H7 (cell line): ENCODE measurements at regions not wholly inside any gene's neighbourhood (a gene's known extent, or its start where the extent isn't known, plus 50 kb on each side); places are given as distances from the start of the nearest gene placed in this dataset.
"Not testable (repeated sequence)": the region's sequence is repeated elsewhere in the genome, so short reads cannot be mapped to it uniquely, and the experiment has no call there.

Experiments
- DNase-seq: peaks from one replicate; pipeline ENCODE4 v3.0.0; 2012
- H3K27me3 ChIP-seq: 2 replicates; pipeline ENCODE4 v1.6.0; 2011; ENCODE audit warnings: mild to moderate bottlenecking, low read length; ENCODE audit not compliant: control insufficient read depth, insufficient read depth
- H3K36me3 ChIP-seq: replicated peaks from 2 replicates; pipeline ENCODE4 v1.5.1; 2011; ENCODE audit warnings: low read length; ENCODE audit not compliant: control insufficient read depth, insufficient read depth
- H3K4me3 ChIP-seq: 2 replicates; pipeline ENCODE4 v1.5.1; 2011; ENCODE audit warnings: low read depth, mild to moderate bottlenecking, control low read depth, low read length, moderate library complexity; ENCODE audit not compliant: insufficient read depth

DNA sequence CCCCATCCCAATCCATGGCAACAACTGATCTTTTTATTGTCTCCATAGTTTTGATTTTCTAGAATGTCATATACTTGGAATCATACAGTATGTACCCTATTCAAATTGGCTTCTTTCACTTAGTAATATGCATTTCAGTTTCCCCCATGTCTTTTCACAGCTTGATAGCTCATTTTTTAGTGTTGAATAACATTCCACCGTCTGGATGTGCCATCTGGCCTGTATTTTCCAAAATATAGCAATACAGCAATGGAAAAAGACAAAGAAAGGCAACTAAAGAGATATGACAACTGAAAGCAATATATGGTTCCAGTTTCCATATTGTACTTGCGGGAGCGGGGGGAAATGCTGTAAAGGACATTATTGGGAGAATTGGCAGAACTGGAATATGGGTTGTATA is 166.4 kb upstream of the NT5E start:
- Histone ChIP-seq H3K4me3 (no peak overlapping the region), H3K36me3 (no peaks in the 10 kb centered on the region), H3K27me3 (no peaks in the 10 kb centered on the region)
- no peak for DNase-seq

DNA sequence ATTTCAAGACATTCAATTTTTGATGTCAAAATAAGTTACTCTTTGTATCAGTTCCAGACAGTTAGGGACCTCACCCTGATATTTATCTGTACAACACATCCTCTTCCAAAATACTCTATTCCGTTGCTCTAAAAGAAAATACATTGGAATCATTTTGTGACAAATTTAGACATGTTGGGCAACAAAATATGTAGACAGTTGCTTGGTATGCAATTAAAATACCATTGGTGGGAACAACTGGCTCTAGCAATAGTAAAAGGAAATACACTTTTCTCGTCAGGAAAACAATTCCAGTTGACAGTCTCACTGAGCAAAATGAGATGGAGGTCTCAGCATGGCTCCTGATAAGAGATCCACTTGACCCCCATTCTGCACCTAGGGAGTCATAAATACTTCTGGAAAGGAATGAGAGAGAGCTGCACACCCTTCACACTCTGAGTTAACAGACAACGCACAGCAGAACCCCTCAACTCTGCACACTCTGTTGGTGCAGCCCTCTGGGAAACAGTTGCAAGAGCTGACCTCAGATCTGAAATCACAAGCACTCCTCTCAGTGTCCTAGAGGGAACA is 171.3 kb upstream of the NT5E start:
- H3K27me3 ChIP-seq = no peaks in the 10 kb centered on the region
- H3K4me3 ChIP-seq = no peak overlapping the region
- no peak for DNase-seq
- no peaks in the 10 kb centered on the region for H3K36me3 ChIP-seq

DNA sequence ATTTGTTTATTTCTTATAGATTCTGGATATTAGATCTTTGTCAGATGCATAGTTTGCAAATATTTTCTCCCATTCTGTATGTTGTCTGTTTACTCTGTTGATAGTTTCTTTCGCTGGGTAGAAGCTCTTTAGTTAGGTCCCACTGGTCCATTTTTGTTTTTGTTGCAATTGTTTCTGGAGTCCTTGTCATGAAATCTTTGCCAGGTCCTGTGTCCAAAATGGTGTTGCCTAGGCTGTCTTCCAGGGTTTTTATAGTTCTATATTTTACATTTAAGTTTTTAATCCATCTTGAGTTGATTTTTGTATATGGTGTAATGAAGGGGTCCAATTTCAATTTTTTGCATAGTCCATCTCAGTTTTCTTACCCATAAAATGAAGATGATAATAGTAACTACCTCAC is 173.9 kb upstream of the NT5E start:
- not testable (repeated sequence) for H3K4me3 ChIP-seq, DNase-seq, H3K36me3 ChIP-seq, H3K27me3 ChIP-seq

DNA sequence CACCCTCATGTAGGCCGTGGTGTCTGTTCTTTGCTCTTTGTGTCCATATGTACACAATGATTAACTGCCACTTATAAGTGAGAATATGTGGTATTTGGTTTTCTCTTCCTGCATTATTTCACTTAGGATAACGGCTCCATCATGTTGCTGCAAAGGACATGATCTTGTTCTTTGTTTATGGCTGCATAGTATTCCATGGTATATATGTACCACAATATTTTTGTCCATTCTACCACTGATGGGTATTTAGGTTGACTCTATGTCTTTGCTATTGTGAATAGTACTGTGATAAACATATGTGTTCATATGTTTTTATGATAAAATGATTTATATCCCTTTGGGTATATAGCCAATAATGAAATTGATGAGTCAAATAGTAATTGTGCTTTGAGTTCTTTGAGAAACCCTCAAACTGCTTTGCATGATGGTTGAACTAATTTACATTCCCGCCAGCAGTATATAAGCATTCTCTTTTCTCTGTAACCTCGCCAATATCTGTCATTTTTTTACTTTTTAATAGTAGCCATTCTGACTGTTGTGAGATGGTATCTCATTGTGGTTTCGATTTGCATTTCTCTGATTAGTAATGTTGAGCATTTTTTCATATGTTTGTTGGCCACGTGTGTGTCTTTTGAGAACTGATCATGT is 174.4 kb upstream of the NT5E start:
- H3K4me3 ChIP-seq = no peak overlapping the region
- no peak for DNase-seq
- no peaks in the 10 kb centered on the region for H3K36me3 ChIP-seq

DNA sequence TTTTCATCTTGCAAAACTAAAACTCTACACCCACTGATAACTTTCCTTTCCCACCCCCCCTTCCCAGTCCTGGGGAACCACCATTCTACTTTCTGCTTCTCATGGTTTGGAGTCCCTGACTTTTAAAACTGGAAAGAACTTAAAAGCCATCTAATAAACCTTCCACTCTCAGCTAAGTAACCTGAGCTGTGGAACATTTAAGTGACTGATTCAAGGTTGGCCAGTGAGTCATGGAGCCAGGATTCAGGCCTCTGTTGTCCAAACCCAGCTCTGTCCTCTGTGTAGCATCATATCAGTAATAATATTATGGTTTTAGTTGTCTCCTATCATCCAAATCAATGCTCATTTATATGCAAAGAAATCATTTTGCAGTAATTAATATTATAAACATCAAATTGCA is 176.0 kb upstream of the NT5E start:
- DNase-seq = no peak
- Histone ChIP-seq H3K27me3 (no peaks in the 10 kb centered on the region), H3K36me3 (no peaks in the 10 kb centered on the region), H3K4me3 (no peak overlapping the region)

More for the DNA sequence above, 174.4 kb upstream of the NT5E start:
- no peaks in the 10 kb centered on the region for H3K27me3 ChIP-seq

DNA sequence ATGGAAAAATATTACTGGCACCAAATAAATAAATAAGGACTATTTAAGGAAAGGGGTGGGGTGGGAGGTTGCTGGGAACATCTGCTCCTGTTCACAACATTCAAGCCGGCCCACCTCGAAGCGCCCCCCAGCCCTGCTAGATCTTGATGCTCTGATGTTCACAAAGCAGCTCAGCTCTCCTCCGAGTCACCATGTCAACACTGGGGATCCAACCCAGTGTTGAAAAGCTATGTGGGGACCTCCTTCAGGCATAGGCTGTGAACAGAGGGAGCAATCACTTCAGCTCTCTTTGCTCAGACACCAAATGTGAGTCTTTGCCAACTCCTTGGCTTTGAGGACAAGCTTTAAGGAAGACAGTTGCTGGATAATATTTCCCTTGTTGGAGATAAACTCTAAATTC is 176.8 kb upstream of the NT5E start:
- no peaks in the 10 kb centered on the region for H3K27me3 ChIP-seq
- DNase-seq = no peak
- no peaks in the 10 kb centered on the region for H3K36me3 ChIP-seq
- H3K4me3 ChIP-seq = no peak overlapping the region

DNA sequence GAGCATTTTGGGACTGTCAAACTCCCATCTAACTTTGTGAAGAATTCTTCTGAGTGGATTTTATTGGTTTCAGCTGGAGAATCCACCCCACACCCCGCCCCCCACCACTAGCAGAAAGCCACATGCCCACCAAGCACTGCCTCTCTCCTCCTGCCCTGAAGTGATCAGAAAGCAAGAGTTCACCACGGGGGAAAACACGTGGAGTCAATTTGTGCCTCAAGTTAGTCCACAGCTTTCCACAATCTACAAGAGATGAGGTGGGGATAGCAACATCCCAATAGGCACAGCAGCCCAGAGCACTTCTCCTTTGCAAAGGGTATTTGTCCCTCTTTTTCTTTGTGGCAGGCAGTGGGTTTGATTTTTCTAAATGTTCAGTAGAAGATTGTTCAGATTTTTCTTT is 177.3 kb upstream of the NT5E start:
- DNase-seq = no peak
- H3K4me3 ChIP-seq = no peak overlapping the region
- no peaks in the 10 kb centered on the region for H3K27me3 ChIP-seq
- no peaks in the 10 kb centered on the region for H3K36me3 ChIP-seq

DNA sequence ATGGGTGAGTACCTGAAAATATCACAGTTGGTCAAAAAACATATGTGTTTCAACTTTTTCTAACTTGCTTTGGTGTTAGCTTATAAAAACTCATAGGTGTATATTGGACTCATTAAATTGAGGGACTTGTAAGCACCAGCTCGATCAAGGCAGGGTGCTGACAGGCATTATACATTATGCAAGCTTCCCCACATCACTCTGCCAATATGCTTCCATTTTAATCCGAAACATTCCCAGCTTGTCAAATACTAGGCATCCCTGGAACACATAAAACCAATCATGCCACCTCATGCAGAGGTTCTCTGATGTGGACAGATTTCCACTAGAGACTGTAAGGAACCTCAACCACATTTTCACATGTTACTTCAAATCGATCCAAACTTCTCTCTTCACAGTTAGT is 187.3 kb upstream of the NT5E start:
- Histone ChIP-seq H3K36me3 (no peaks in the 10 kb centered on the region), H3K4me3 (no peak overlapping the region), H3K27me3 (no peaks in the 10 kb centered on the region)
- no peak for DNase-seq

DNA sequence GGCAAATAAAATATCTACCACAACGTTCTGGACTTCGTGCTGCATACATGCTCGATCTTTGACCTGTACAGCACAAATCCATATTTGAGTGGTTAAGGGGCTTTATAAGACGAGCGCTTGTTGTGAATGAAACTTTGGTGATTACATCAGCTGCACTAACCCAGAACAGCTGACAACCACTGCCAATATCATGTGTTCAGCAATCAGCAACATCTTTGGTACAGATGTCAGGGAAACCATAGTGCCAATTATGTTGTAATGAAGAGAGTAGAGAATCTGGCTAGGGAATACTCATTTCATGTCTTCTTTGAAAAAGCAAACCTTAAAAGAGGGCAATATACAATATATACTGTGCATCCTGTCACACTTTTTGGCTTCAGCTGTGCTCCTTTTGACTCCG is 188.6 kb upstream of the NT5E start:
- H3K27me3 ChIP-seq = no peaks in the 10 kb centered on the region
- no peak overlapping the region for H3K4me3 ChIP-seq
- no peak for DNase-seq
- no peaks in the 10 kb centered on the region for H3K36me3 ChIP-seq

DNA sequence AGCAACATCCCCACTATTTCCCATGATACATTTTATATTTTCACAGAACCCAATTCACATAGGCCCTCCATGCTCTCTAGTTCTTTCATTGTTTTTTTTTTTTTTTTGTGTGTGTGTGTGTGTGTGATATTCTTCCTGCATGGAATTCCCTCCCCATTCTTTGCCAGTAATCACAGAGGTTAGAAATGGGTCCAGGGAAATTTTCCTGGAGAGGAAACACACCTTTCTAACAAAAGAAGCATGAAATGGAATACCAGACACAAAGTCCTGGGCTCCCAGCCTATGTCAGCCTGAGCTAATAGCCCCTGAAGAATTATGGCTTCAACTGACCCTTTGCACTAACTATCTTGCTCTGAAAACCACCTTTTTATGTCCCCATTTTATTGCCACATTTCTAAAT is 194.2 kb upstream of the NT5E start:
- no peak overlapping the region for H3K4me3 ChIP-seq
- no peaks in the 10 kb centered on the region for H3K27me3 ChIP-seq
- no peaks in the 10 kb centered on the region for H3K36me3 ChIP-seq
- no peak for DNase-seq

DNA sequence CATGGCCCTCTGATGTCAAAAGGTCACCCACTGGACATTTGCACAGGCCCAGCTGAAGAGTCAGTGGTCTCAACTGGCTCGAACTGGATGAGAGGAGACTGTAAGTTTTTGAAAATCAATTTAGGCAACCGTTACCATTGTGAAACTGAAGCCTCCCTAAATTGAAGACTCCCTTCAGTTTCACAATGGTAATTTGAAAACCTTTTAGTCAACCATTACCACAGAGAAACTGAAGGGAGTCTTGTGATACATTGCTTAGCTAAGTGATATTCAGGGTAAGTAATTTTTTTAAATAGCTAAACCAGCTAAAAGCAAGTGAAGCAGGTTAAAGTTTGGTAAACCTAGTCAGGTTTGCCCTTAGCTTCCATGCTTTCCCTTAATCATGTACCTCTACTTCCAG is 197.3 kb upstream of the NT5E start:
- no peaks in the 10 kb centered on the region for H3K27me3 ChIP-seq
- H3K36me3 ChIP-seq = no peaks in the 10 kb centered on the region
- no peak overlapping the region for H3K4me3 ChIP-seq
- no peak for DNase-seq

DNA sequence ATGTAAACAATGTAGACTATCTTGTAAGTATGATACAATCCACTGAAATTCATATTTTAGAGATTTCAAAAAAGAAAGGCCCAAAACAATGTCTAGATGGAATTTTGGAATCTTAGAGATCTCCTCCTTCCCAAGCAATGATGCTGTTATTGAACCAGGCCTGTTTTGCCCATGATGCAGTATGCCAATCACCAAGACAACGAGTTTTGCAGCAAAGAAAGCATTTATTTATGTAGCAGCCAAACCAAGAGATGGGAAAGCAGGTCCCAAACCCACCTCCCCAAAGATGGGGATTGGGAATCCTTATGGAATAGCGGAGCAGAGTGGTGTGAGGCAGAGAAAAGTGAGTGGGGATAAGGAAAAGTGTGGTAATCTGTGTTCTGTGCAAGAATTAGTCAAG is 197.8 kb upstream of the NT5E start:
- Histone ChIP-seq H3K4me3 (no peak overlapping the region), H3K27me3 (no peaks in the 10 kb centered on the region), H3K36me3 (no peaks in the 10 kb centered on the region)
- no peak for DNase-seq

DNA sequence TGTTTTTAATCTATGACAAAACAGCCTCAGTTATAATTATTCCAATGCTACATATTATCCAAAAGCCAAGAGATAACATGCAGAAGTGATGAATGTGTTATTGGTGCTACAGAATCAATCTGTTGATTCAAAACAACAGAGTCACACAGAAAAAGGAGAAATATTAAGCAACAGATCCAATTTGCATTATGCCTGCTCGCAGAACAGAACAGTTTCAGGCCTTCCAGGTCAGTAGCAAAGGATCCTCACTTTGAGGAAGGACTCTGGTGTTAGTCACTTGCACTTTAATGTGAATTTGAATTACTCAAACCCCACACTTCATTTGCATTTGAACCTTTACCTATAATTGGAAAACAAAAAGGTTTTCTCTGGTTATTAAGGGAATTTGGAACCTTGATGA is 198.6 kb upstream of the NT5E start:
- no peak for DNase-seq
- Histone ChIP-seq H3K36me3 (no peaks in the 10 kb centered on the region), H3K4me3 (no peak overlapping the region), H3K27me3 (no peaks in the 10 kb centered on the region)

DNA sequence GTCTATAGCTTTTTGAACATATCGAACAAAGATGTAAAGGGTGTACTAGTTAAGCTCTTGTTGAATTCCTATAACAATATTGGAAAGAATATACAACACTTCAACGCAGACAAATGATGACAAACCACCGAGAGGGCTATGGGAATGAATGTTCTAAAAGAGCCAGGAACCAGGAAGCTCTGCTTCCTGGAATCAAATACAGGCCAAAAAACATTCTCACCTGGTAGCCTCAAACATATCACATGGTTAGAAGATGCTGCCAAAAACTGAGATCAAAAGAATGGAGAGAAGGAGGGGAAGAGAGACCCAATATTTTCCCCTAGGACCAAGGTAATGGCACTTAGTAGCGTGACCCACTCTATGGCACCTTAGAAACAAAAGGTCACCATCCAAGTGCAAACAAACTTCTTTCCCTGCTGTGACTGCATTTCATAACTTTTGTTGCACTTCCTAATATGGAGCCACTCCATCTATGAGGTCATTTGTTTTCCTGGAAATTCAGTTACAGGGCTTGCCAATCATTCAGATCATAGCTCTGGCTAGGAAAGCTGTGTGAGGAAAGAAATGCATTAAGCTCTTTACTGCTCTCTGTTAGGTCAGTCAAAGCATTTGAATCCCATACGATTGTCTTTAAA is 199.2 kb upstream of the NT5E start:
- Histone ChIP-seq H3K27me3 (no peaks in the 10 kb centered on the region), H3K4me3 (no peak overlapping the region), H3K36me3 (no peaks in the 10 kb centered on the region)
- DNase-seq = no peak

DNA sequence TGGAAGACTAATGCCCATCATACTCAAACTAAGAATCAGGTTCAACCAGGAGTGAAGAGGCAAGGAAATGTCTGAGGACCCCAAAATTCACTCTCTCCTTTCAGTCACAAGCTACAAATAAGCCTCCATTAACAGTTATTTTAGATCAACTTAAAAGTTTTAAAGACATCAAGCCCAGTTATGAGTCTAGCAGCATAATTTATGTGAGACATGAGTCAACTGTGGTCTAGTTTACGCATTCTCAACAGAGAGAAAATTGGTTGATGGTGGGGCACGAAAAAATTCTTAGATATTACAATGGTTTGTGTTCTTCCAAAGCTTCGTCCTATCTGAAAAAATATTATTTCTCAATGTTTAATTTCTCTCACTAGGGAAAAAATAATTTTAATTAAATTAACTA is 204.9 kb upstream of the NT5E start:
- DNase-seq = no peak
- Histone ChIP-seq H3K27me3 (no peaks in the 10 kb centered on the region), H3K4me3 (no peak overlapping the region), H3K36me3 (no peaks in the 10 kb centered on the region)
